ENCODE measurements at regions not wholly inside any gene's neighbourhood (a gene's known extent, or its start where the extent isn't known, plus 50 kb on each side); places are given as distances from the start of the nearest gene placed in this dataset.

DNA sequence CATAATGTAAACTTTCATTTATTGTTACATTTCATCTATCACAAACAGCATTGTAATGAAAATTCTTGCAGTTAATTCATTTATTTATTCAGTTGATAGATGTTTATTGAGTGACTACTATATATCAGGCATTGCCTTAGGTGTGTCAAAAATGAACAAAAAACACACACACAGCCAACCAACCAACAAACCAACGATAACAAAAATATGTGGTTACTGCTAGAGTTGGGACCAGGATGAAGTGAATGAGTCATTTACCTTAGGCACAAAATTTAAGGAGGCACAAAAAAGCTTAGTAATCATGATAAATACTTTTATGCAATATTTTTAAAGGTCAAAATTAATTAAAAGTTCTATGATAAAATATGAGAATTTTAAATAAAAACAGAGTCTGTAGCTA, 223.4 kb downstream of the CSNK1G3 start:
- ATAC-seq, result no peak
- TF ChIP-seq, protein P1, sequence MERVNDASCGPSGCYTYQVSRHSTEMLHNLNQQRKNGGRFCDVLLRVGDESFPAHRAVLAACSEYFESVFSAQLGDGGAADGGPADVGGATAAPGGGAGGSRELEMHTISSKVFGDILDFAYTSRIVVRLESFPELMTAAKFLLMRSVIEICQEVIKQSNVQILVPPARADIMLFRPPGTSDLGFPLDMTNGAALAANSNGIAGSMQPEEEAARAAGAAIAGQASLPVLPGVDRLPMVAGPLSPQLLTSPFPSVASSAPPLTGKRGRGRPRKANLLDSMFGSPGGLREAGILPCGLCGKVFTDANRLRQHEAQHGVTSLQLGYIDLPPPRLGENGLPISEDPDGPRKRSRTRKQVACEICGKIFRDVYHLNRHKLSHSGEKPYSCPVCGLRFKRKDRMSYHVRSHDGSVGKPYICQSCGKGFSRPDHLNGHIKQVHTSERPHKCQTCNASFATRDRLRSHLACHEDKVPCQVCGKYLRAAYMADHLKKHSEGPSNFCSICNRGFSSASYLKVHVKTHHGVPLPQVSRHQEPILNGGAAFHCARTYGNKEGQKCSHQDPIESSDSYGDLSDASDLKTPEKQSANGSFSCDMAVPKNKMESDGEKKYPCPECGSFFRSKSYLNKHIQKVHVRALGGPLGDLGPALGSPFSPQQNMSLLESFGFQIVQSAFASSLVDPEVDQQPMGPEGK (CRISPR knock-in tag; IDR thresholded peaks at IDR 0.05; ENCODE audit: borderline replicate concordance), result no peak
- TF ChIP-seq, protein P2, sequence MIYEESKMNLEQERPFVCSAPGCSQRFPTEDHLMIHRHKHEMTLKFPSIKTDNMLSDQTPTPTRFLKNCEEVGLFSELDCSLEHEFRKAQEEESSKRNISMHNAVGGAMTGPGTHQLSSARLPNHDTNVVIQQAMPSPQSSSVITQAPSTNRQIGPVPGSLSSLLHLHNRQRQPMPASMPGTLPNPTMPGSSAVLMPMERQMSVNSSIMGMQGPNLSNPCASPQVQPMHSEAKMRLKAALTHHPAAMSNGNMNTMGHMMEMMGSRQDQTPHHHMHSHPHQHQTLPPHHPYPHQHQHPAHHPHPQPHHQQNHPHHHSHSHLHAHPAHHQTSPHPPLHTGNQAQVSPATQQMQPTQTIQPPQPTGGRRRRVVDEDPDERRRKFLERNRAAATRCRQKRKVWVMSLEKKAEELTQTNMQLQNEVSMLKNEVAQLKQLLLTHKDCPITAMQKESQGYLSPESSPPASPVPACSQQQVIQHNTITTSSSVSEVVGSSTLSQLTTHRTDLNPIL (CRISPR knock-in tag; IDR thresholded peaks at IDR 0.05; ENCODE audit: low read depth), result no peak
- TF ChIP-seq ZFP30 (CRISPR knock-in tag; IDR thresholded peaks at IDR 0.05) (no peak), TOX (CRISPR knock-in tag; IDR thresholded peaks at IDR 0.05; ENCODE audit: borderline replicate concordance) (no peak), ZNF70 (CRISPR knock-in tag; IDR thresholded peaks at IDR 0.05) (no peak), ZC3H10 (CRISPR knock-in tag; IDR thresholded peaks at IDR 0.05) (no peak), ZFP3 (CRISPR knock-in tag; IDR thresholded peaks at IDR 0.05) (no peak), SNAI2 (CRISPR knock-in tag; IDR thresholded peaks at IDR 0.05) (no peak), ISL1 (CRISPR knock-in tag; IDR thresholded peaks at IDR 0.05) (no peak), ARNTL (CRISPR knock-in tag; IDR thresholded peaks at IDR 0.05; ENCODE audit: borderline replicate concordance, low read depth) (no peak), OSR1 (CRISPR knock-in tag; IDR thresholded peaks at IDR 0.05) (no peak), GLIS3 (CRISPR knock-in tag; IDR thresholded peaks at IDR 0.05) (no peak), TCF4 (CRISPR knock-in tag; IDR thresholded peaks at IDR 0.05; ENCODE audit: borderline replicate concordance) (no peak), ZNF565 (CRISPR knock-in tag; conservative IDR thresholded peaks at IDR 0.05; ENCODE audit: low read depth) (no peak), CSDC2 (CRISPR knock-in tag; IDR thresholded peaks at IDR 0.05) (no peak), ESRRG (CRISPR knock-in tag; IDR thresholded peaks at IDR 0.05) (no peak), PPARA (CRISPR knock-in tag; IDR thresholded peaks at IDR 0.05; ENCODE audit: borderline replicate concordance) (no peak)
- TF ChIP-seq, protein P3, sequence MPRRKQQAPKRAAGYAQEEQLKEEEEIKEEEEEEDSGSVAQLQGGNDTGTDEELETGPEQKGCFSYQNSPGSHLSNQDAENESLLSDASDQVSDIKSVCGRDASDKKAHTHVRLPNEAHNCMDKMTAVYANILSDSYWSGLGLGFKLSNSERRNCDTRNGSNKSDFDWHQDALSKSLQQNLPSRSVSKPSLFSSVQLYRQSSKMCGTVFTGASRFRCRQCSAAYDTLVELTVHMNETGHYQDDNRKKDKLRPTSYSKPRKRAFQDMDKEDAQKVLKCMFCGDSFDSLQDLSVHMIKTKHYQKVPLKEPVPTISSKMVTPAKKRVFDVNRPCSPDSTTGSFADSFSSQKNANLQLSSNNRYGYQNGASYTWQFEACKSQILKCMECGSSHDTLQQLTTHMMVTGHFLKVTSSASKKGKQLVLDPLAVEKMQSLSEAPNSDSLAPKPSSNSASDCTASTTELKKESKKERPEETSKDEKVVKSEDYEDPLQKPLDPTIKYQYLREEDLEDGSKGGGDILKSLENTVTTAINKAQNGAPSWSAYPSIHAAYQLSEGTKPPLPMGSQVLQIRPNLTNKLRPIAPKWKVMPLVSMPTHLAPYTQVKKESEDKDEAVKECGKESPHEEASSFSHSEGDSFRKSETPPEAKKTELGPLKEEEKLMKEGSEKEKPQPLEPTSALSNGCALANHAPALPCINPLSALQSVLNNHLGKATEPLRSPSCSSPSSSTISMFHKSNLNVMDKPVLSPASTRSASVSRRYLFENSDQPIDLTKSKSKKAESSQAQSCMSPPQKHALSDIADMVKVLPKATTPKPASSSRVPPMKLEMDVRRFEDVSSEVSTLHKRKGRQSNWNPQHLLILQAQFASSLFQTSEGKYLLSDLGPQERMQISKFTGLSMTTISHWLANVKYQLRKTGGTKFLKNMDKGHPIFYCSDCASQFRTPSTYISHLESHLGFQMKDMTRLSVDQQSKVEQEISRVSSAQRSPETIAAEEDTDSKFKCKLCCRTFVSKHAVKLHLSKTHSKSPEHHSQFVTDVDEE (CRISPR knock-in tag; IDR thresholded peaks at IDR 0.05), result no peak
- TF ChIP-seq, protein P4, sequence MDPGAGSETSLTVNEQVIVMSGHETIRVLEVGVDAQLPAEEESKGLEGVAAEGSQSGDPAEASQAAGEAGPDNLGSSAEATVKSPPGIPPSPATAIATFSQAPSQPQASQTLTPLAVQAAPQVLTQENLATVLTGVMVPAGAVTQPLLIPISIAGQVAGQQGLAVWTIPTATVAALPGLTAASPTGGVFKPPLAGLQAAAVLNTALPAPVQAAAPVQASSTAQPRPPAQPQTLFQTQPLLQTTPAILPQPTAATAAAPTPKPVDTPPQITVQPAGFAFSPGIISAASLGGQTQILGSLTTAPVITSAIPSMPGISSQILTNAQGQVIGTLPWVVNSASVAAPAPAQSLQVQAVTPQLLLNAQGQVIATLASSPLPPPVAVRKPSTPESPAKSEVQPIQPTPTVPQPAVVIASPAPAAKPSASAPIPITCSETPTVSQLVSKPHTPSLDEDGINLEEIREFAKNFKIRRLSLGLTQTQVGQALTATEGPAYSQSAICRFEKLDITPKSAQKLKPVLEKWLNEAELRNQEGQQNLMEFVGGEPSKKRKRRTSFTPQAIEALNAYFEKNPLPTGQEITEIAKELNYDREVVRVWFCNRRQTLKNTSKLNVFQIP (CRISPR knock-in tag; IDR thresholded peaks at IDR 0.05; ENCODE audit: borderline replicate concordance, low read depth), result no peak

DNA sequence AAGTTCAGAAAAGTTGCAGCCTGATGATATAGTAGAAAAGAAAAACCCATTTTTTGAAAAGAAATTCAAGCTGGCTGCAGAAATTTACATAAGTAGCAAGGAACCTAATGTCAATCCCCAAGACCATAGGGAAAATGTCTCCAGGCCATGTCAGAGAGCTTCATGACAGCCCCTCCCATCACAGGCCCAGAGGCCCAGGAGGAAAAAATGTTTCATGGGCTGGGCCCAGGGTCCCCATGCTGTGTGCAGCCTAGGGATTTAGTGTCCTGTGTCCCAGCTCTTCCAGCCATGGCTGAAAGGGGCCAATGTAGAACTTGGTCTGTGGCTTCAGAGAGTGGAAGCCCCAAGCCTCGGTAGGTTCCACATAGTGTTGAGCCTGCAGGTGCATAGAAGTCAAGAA, 220.3 kb downstream of the CSNK1G3 start:
- no peak for ATAC-seq

DNA sequence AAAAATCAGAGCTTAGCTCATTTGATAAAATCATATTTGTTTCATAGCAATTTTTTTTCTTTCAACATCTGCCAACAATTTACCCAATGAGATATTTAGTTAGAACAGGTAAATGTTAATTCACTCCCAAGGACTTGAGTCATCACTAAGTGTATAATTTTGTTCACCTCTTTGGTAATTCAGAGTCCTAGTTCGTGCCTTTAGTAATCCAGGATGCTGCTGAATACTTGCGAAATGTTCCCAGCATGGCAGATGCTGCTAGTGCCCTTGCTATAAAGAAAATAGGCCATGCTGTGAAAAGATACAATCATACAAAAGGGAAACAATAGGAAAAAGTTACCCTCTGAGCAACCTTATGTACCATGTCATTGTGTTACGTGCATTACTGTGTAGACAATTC, 210.5 kb downstream of the CSNK1G3 start:
- no peak for TF ChIP-seq TOX (CRISPR knock-in tag; IDR thresholded peaks at IDR 0.05; ENCODE audit: borderline replicate concordance)
- no peak for TF ChIP-seq CSDC2 (CRISPR knock-in tag; IDR thresholded peaks at IDR 0.05)
- TF ChIP-seq TCF4 (CRISPR knock-in tag; IDR thresholded peaks at IDR 0.05; ENCODE audit: borderline replicate concordance), result no peak
- TF ChIP-seq, protein P4 (CRISPR knock-in tag; IDR thresholded peaks at IDR 0.05; ENCODE audit: borderline replicate concordance, low read depth), result no peak
- no peak for TF ChIP-seq ISL1 (CRISPR knock-in tag; IDR thresholded peaks at IDR 0.05)
- no peak for TF ChIP-seq ESRRG (CRISPR knock-in tag; IDR thresholded peaks at IDR 0.05)
- TF ChIP-seq RARB (CRISPR knock-in tag; IDR thresholded peaks at IDR 0.05), result no peak
- TF ChIP-seq PPARA (CRISPR knock-in tag; IDR thresholded peaks at IDR 0.05; ENCODE audit: borderline replicate concordance), result no peak
- TF ChIP-seq, protein P3 (CRISPR knock-in tag; IDR thresholded peaks at IDR 0.05), result no peak
- no peak for TF ChIP-seq ZNF8 (CRISPR knock-in tag; IDR thresholded peaks at IDR 0.05)
- no peak for TF ChIP-seq BACH2 (CRISPR knock-in tag; IDR thresholded peaks at IDR 0.05; ENCODE audit: borderline replicate concordance)
- no peak for TF ChIP-seq ZNF70 (CRISPR knock-in tag; IDR thresholded peaks at IDR 0.05)
- no peak for TF ChIP-seq OSR1 (CRISPR knock-in tag; IDR thresholded peaks at IDR 0.05)
- no peak for TF ChIP-seq ARNTL (CRISPR knock-in tag; IDR thresholded peaks at IDR 0.05; ENCODE audit: borderline replicate concordance, low read depth)
- no peak for TF ChIP-seq ZFP30 (CRISPR knock-in tag; IDR thresholded peaks at IDR 0.05)
- no peak for ATAC-seq

More for the DNA sequence above, 220.3 kb downstream of the CSNK1G3 start:
- TF ChIP-seq TOX (CRISPR knock-in tag; IDR thresholded peaks at IDR 0.05; ENCODE audit: borderline replicate concordance) (no peak), CSDC2 (CRISPR knock-in tag; IDR thresholded peaks at IDR 0.05) (no peak), OSR1 (CRISPR knock-in tag; IDR thresholded peaks at IDR 0.05) (no peak), ZNF8 (CRISPR knock-in tag; IDR thresholded peaks at IDR 0.05) (no peak), ZNF70 (CRISPR knock-in tag; IDR thresholded peaks at IDR 0.05) (no peak), ESRRG (CRISPR knock-in tag; IDR thresholded peaks at IDR 0.05) (no peak)
